ENCODE measurements at regions not wholly inside any gene's neighbourhood (a gene's known extent, or its start where the extent isn't known, plus 50 kb on each side); places are given as distances from the start of the nearest gene placed in this dataset.

GRCh38 chr2:144219979-144220378 lies 299.9 kb downstream of the ZEB2 start:
- TF ChIP-seq, protein P1, sequence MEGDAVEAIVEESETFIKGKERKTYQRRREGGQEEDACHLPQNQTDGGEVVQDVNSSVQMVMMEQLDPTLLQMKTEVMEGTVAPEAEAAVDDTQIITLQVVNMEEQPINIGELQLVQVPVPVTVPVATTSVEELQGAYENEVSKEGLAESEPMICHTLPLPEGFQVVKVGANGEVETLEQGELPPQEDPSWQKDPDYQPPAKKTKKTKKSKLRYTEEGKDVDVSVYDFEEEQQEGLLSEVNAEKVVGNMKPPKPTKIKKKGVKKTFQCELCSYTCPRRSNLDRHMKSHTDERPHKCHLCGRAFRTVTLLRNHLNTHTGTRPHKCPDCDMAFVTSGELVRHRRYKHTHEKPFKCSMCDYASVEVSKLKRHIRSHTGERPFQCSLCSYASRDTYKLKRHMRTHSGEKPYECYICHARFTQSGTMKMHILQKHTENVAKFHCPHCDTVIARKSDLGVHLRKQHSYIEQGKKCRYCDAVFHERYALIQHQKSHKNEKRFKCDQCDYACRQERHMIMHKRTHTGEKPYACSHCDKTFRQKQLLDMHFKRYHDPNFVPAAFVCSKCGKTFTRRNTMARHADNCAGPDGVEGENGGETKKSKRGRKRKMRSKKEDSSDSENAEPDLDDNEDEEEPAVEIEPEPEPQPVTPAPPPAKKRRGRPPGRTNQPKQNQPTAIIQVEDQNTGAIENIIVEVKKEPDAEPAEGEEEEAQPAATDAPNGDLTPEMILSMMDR (IDR thresholded peaks at IDR 0.05) = no peak
- no peak for TF ChIP-seq POLR2A (IDR thresholded peaks at IDR 0.05)
